CD4-positive, CD25-positive, alpha-beta regulatory T cell (primary cell): ENCODE measurements at regions not wholly inside any gene's neighbourhood (a gene's known extent, or its start where the extent isn't known, plus 50 kb on each side); places are given as distances from the start of the nearest gene placed in this dataset.
"Not testable (repeated sequence)": the region's sequence is repeated elsewhere in the genome, so short reads cannot be mapped to it uniquely, and the experiment has no call there.

Source experiments
- ATAC-seq, 2 donors: fragments of 150-1000 bp; cut with Tn5 transposase; one replicate each; pipeline ENCODE4 v1.10.0; 2021; ENCODE audit warnings: low read depth in 2 of 2, moderate number of reproducible peaks in 2 of 2, moderate library complexity in 1 of 2
- DNase-seq, 3 donors: peaks; one replicate each; pipeline versions ENCODE4 v3.0.0 to v3.0.0-alpha.2; 2012 to 2022; ENCODE audit warnings: mixed read lengths in 1 of 3
- H3K27ac ChIP-seq: one replicate; pipeline ENCODE4 v1.7.0; 2013; ENCODE audit warnings: mild to moderate bottlenecking, low read length; ENCODE audit not compliant: insufficient read depth, poor library complexity, severe bottlenecking
- H3K27me3 ChIP-seq: one replicate; pipeline ENCODE4 v1.7.0; 2013; ENCODE audit warnings: low read length; ENCODE audit not compliant: control insufficient read depth, insufficient read depth
- H3K36me3 ChIP-seq: one replicate; pipeline ENCODE4 v1.7.0; 2013; ENCODE audit warnings: mild to moderate bottlenecking, low read length, moderate library complexity; ENCODE audit not compliant: control insufficient read depth, insufficient read depth
- H3K4me1 ChIP-seq: 2 replicates; pipeline ENCODE4 v1.7.0; 2013; ENCODE audit warnings: mild to moderate bottlenecking, low read length; ENCODE audit not compliant: insufficient read depth, control insufficient read depth, poor library complexity, severe bottlenecking
- H3K4me3 ChIP-seq: one replicate; pipeline ENCODE4 v1.7.0; 2013; ENCODE audit warnings: low read depth, mild to moderate bottlenecking, low read length, moderate library complexity
- H3K9me3 ChIP-seq, 2 experiments: 1 replicate in 1 of 2; 2 replicates in 1 of 2; pipeline ENCODE4 v1.7.0; 2013; ENCODE audit warnings: low read length in 2 of 2, mild to moderate bottlenecking in 1 of 2, moderate library complexity in 1 of 2; ENCODE audit not compliant: control insufficient read depth in 2 of 2
- H3K27ac Mint-ChIP-seq, 3 donors: one replicate each; pipeline ENCODE4 v1.8.0; 2020 to 2022; ENCODE audit warnings: mild to moderate bottlenecking in 3 of 3, mixed read lengths in 3 of 3, moderate library complexity in 2 of 3
- H3K27me3 Mint-ChIP-seq: one replicate; pipeline ENCODE4 v1.8.0; 2022; ENCODE audit warnings: mild to moderate bottlenecking, mixed read lengths
- H3K36me3 Mint-ChIP-seq: one replicate; pipeline ENCODE4 v1.8.0; 2020; ENCODE audit warnings: mixed read lengths
- H3K4me1 Mint-ChIP-seq, 4 donors: one replicate each; pipeline ENCODE4 v1.8.0; 2020 to 2022; ENCODE audit warnings: mixed read lengths in 4 of 4, mild to moderate bottlenecking in 1 of 4
- H3K4me3 Mint-ChIP-seq, 4 donors: one replicate each; pipeline ENCODE4 v1.8.0; 2020 to 2022; ENCODE audit warnings: mild to moderate bottlenecking in 4 of 4, mixed read lengths in 4 of 4, moderate library complexity in 3 of 4
- H3K9me3 Mint-ChIP-seq, 7 donors: one replicate each; pipeline ENCODE4 v1.8.0; 2020 to 2022; ENCODE audit warnings: mixed read lengths in 7 of 7, mild to moderate bottlenecking in 3 of 7, moderate library complexity in 2 of 7

GRCh38 chrX:1006156-1006730 is 206.2 kb downstream of the CRLF2 start:
- no peak for DNase-seq
- no peaks in the 10 kb centered on the region for H3K36me3 Mint-ChIP-seq
- no peaks in the 10 kb centered on the region for H3K36me3 ChIP-seq
- H3K4me3 Mint-ChIP-seq: no peak overlapping the region
- ATAC-seq: no peak
- H3K9me3 ChIP-seq: no peaks in the 10 kb centered on the region
- no peak overlapping the region for H3K4me3 ChIP-seq
- peaks cover 0 to 2% (median 0%) of the 10 kb centered on the region in 7 donors for H3K9me3 Mint-ChIP-seq
- H3K27ac ChIP-seq: no peak overlapping the region
- no peaks in the 10 kb centered on the region for H3K4me1 ChIP-seq
- no peak overlapping the region for H3K27ac Mint-ChIP-seq
- no peaks in the 10 kb centered on the region for H3K4me1 Mint-ChIP-seq
- H3K27me3 Mint-ChIP-seq: no peaks in the 10 kb centered on the region
- no peaks in the 10 kb centered on the region for H3K27me3 ChIP-seq

GRCh38 chrX:1002611-1003010 is 209.8 kb downstream of the CRLF2 start:
- H3K9me3 Mint-ChIP-seq: peaks cover 0 to 1% (median 0%) of the 10 kb centered on the region in 7 donors
- H3K36me3 ChIP-seq: no peaks in the 10 kb centered on the region
- no peaks in the 10 kb centered on the region for H3K4me1 Mint-ChIP-seq
- no peak overlapping the region for H3K4me3 Mint-ChIP-seq
- H3K27me3 ChIP-seq: no peaks in the 10 kb centered on the region
- H3K9me3 ChIP-seq: no peaks in the 10 kb centered on the region
- H3K4me1 ChIP-seq: no peaks in the 10 kb centered on the region
- H3K36me3 Mint-ChIP-seq: no peaks in the 10 kb centered on the region
- no peak overlapping the region for H3K27ac Mint-ChIP-seq
- no peak overlapping the region for H3K4me3 ChIP-seq
- DNase-seq (no peak), ATAC-seq (no peak)
- no peak overlapping the region for H3K27ac ChIP-seq
- no peaks in the 10 kb centered on the region for H3K27me3 Mint-ChIP-seq

- Histone ChIP-seq H3K4me3 (no peak overlapping the region), H3K4me1 (no peaks in the 10 kb centered on the region), H3K9me3 (peaks cover 5% of the 10 kb centered on the region in 2 experiments), H3K36me3 (no peaks in the 10 kb centered on the region), H3K27ac (no peak overlapping the region), H3K27me3 (no peaks in the 10 kb centered on the region)
- ATAC-seq (no peak), DNase-seq (no peak)
- H3K27me3 Mint-ChIP-seq: no peaks in the 10 kb centered on the region
- no peak overlapping the region for H3K4me3 Mint-ChIP-seq
- no peaks in the 10 kb centered on the region for H3K4me1 Mint-ChIP-seq
- no peak overlapping the region for H3K27ac Mint-ChIP-seq
- peaks cover 0 to 9% (median 0%) of the 10 kb centered on the region in 7 donors for H3K9me3 Mint-ChIP-seq
- peaks cover 10% of the 10 kb centered on the region for H3K36me3 Mint-ChIP-seq
These were observed 214.8 kb downstream of the CRLF2 start for GRCh38 chrX:997631-998137.

GRCh38 chrX:994780-995179 is 217.7 kb downstream of the CRLF2 start:
- no peak overlapping the region for H3K4me3 Mint-ChIP-seq
- Histone ChIP-seq H3K4me1 (no peaks in the 10 kb centered on the region), H3K27ac (no peak overlapping the region), H3K27me3 (no peaks in the 10 kb centered on the region), H3K4me3 (no peak overlapping the region), H3K36me3 (no peaks in the 10 kb centered on the region), H3K9me3 (peaks cover 5% of the 10 kb centered on the region in 2 experiments)
- peaks cover 5% of the 10 kb centered on the region for H3K27me3 Mint-ChIP-seq
- ATAC-seq (no peak), DNase-seq (no peak)
- peaks cover 0 to 20% (median 6%) of the 10 kb centered on the region in 4 donors for H3K4me1 Mint-ChIP-seq
- H3K9me3 Mint-ChIP-seq: peaks cover 0 to 27% (median 7%) of the 10 kb centered on the region in 7 donors
- H3K27ac Mint-ChIP-seq: no peak overlapping the region
- H3K36me3 Mint-ChIP-seq: peaks cover 18% of the 10 kb centered on the region

- Mint-ChIP-seq H3K27me3 (peaks cover 9% of the 10 kb centered on the region), H3K9me3 (peaks cover 0 to 27% (median 7%) of the 10 kb centered on the region in 7 donors), H3K27ac (peak overlapping the region in 2 of 3 donors; percentile 93 to 97), H3K4me3 (peak overlapping the region; percentile 90 to 93 (median 91)), H3K4me1 (peaks cover 0 to 25% (median 9%) of the 10 kb centered on the region in 4 donors), H3K36me3 (peaks cover 18% of the 10 kb centered on the region)
- Histone ChIP-seq H3K36me3 (no peaks in the 10 kb centered on the region), H3K27me3 (no peaks in the 10 kb centered on the region), H3K9me3 (peaks cover 0 to 4% of the 10 kb centered on the region in 2 experiments), H3K4me1 (no peaks in the 10 kb centered on the region), H3K4me3 (peak overlapping the region; percentile 51), H3K27ac (peak overlapping the region; percentile 55)
- ATAC-seq (peak in 1 of 2 donors; percentile 62), DNase-seq (peak; percentile 2 to 92 (median 91))
These were observed 222.4 kb downstream of the CRLF2 start for GRCh38 chrX:989959-990510.

GRCh38 chrX:988530-988929 is 223.9 kb downstream of the CRLF2 start:
- H3K27ac ChIP-seq, H3K4me3 ChIP-seq, H3K27me3 ChIP-seq, H3K4me1 ChIP-seq, H3K9me3 ChIP-seq, DNase-seq, ATAC-seq, H3K36me3 ChIP-seq, H3K27ac Mint-ChIP-seq: not testable (repeated sequence)
- peaks cover 15% of the 10 kb centered on the region for H3K27me3 Mint-ChIP-seq
- peaks cover 0 to 32% (median 7%) of the 10 kb centered on the region in 7 donors for H3K9me3 Mint-ChIP-seq
- H3K36me3 Mint-ChIP-seq: peaks cover 13% of the 10 kb centered on the region
- peaks cover 0 to 25% (median 9%) of the 10 kb centered on the region in 4 donors for H3K4me1 Mint-ChIP-seq
- H3K4me3 Mint-ChIP-seq: peak overlapping the region in 1 of 4 donors; percentile 17

GRCh38 chrX:981791-982626 is 230.4 kb downstream of the CRLF2 start:
- H3K36me3 ChIP-seq: no peaks in the 10 kb centered on the region
- no peak overlapping the region for H3K4me3 ChIP-seq
- H3K4me1 ChIP-seq: no peaks in the 10 kb centered on the region
- H3K27ac ChIP-seq: no peak overlapping the region
- peaks cover 24% of the 10 kb centered on the region for H3K27me3 Mint-ChIP-seq
- ATAC-seq (no peak), DNase-seq (no peak)
- peaks cover 0 to 13% (median 1%) of the 10 kb centered on the region in 4 donors for H3K4me1 Mint-ChIP-seq
- H3K4me3 Mint-ChIP-seq: peak overlapping the region in 1 of 4 donors; percentile 11
- peaks cover 0 to 6% (median 2%) of the 10 kb centered on the region in 7 donors for H3K9me3 Mint-ChIP-seq
- H3K36me3 Mint-ChIP-seq: no peaks in the 10 kb centered on the region
- H3K27ac Mint-ChIP-seq: no peak overlapping the region
- no peaks in the 10 kb centered on the region for H3K9me3 ChIP-seq
- no peaks in the 10 kb centered on the region for H3K27me3 ChIP-seq
